Calu3 (cell line): ENCODE measurements at regions not wholly inside any gene's neighbourhood (a gene's known extent, or its start where the extent isn't known, plus 50 kb on each side); places are given as distances from the start of the nearest gene placed in this dataset.

Experiments
- BruUV-seq: library from RNA; stranded (reverse); fragments of 400-500 nt; replicated peaks from 2 replicates; lab custom pipeline; 2021; lab: Mats Ljungman, UMichigan
- CTCF ChIA-PET: fragments of 300-600 bp; sonication (Branson Sonifier 250); formaldehyde crosslinking; loops from one replicate; lab custom pipeline; 2022; ENCODE audit warnings: antibody characterized with exemption; lab: Charles Lee
- DNase-seq: peaks from one replicate; pipeline ENCODE4 v3.0.0; 2022
- H3K27ac Mint-ChIP-seq: one replicate; pipeline ENCODE4 v1.8.0; 2022; ENCODE audit warnings: mixed read lengths; ENCODE audit not compliant: unreplicated experiment
- H3K27me3 Mint-ChIP-seq: one replicate; pipeline ENCODE4 v1.8.0; 2022; ENCODE audit warnings: mixed read lengths; ENCODE audit not compliant: unreplicated experiment
- H3K36me3 Mint-ChIP-seq: one replicate; pipeline ENCODE4 v1.8.0; 2022; ENCODE audit warnings: mild to moderate bottlenecking, moderate library complexity, mixed read lengths; ENCODE audit not compliant: insufficient read depth, unreplicated experiment
- H3K4me1 Mint-ChIP-seq: one replicate; pipeline ENCODE4 v1.8.0; 2022; ENCODE audit warnings: mild to moderate bottlenecking, low read depth, mixed read lengths; ENCODE audit not compliant: unreplicated experiment
- H3K4me3 Mint-ChIP-seq: one replicate; pipeline ENCODE4 v1.8.0; 2022; ENCODE audit warnings: mild to moderate bottlenecking, low read depth, moderate library complexity, mixed read lengths; ENCODE audit not compliant: unreplicated experiment
- H3K9me3 Mint-ChIP-seq: one replicate; pipeline ENCODE4 v1.8.0; 2022; ENCODE audit warnings: low read depth, mixed read lengths; ENCODE audit not compliant: unreplicated experiment
- CTCF ChIP-seq: fragments of 200-600 bp; IDR thresholded peaks from one replicate; pipeline ENCODE4 v1.8.0; 2022; ENCODE audit warnings: antibody characterized with exemption; ENCODE audit not compliant: unreplicated experiment
- intact Hi-C: fragments of 100-400 bp; cut with micrococcal nuclease; formaldehyde crosslinking; loops from one replicate; pipeline ENCODE4 v1.10.0; 2022; ENCODE audit not compliant: unreplicated experiment

DNA sequence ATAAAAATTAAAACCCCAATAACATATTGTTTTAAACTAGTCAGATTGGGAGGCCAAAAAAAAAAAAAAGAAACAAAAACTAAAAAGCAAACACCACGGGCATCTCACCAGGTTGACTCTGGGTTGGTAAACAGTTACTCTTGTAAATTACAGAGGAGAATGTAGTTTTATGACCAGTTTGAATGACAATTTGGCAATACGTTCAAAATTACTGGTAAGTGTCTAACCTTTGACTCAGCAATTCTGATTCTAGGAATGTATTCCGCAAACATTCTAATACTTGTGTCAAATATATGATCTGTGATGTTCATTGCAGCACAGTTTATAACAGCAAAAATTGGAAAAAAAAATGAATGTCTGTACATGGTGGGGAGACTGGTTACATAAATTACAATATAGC is 1376.0 kb downstream of the TBC1D22A start:
- no TSS peak for BruUV-seq
- DNase-seq: no peak
- CTCF ChIA-PET: no interaction called here
- H3K27ac Mint-ChIP-seq: no peak overlapping the region
- no peaks in the 10 kb centered on the region for H3K36me3 Mint-ChIP-seq
- intact Hi-C loops: no loop called here
- no peaks in the 10 kb centered on the region for H3K4me1 Mint-ChIP-seq
- no peak overlapping the region for H3K4me3 Mint-ChIP-seq
- peaks cover 23% of the 10 kb centered on the region for H3K9me3 Mint-ChIP-seq
- TF ChIP-seq CTCF: no peak
- no peaks in the 10 kb centered on the region for H3K27me3 Mint-ChIP-seq

DNA sequence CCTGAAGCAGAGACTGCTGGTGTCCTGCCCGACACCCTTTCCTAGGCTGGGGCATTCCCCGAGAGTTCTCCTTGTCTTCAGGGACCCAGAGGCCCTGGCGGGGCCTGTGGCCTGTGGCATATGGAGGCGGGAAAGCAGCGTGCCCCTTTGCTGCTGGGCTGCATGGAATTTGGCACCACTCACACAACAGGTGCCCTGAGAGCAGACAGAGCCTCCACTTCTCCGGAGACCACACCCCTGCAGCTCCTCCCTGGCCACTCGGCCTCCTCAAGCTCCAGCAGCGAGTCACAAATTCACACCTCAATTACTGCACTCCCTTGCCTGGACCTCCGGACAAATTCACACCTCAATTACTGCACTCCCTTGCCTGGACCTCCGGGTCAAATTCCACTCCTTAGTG is 1375.2 kb downstream of the TBC1D22A start:
- H3K27ac Mint-ChIP-seq: no peak overlapping the region
- no peak overlapping the region for H3K4me3 Mint-ChIP-seq
- TF ChIP-seq CTCF: no peak
- no peaks in the 10 kb centered on the region for H3K4me1 Mint-ChIP-seq
- no peaks in the 10 kb centered on the region for H3K36me3 Mint-ChIP-seq
- CTCF ChIA-PET: no interaction called here
- intact Hi-C loops: no loop called here
- peaks cover 18% of the 10 kb centered on the region for H3K9me3 Mint-ChIP-seq
- H3K27me3 Mint-ChIP-seq: no peaks in the 10 kb centered on the region
- no TSS peak for BruUV-seq
- no peak for DNase-seq

GRCh38 chr22:48135592-48135991 is 1373.1 kb downstream of the TBC1D22A start:
- no peak for TF ChIP-seq CTCF
- BruUV-seq: no TSS peak
- CTCF ChIA-PET: no interaction called here
- intact Hi-C loops: no loop called here
- Mint-ChIP-seq H3K36me3 (no peaks in the 10 kb centered on the region), H3K27ac (no peak overlapping the region), H3K4me3 (no peak overlapping the region), H3K9me3 (peaks cover 28% of the 10 kb centered on the region), H3K4me1 (no peaks in the 10 kb centered on the region), H3K27me3 (no peaks in the 10 kb centered on the region)
- no peak for DNase-seq

- H3K27me3 Mint-ChIP-seq: no peaks in the 10 kb centered on the region
- no TSS peak for BruUV-seq
- intact Hi-C loops: no loop called here
- H3K4me1 Mint-ChIP-seq: no peaks in the 10 kb centered on the region
- CTCF ChIA-PET: no interaction called here
- no peak overlapping the region for H3K27ac Mint-ChIP-seq
- no peak for TF ChIP-seq CTCF
- H3K4me3 Mint-ChIP-seq: no peak overlapping the region
- H3K9me3 Mint-ChIP-seq: peaks cover 21% of the 10 kb centered on the region
- H3K36me3 Mint-ChIP-seq: no peaks in the 10 kb centered on the region
- no peak for DNase-seq
Observed at GRCh38 chr22:48125416-48125815, 1363.0 kb downstream of the TBC1D22A start.
